ENCODE measurements at regions not wholly inside any gene's neighbourhood (a gene's known extent, or its start where the extent isn't known, plus 50 kb on each side); places are given as distances from the start of the nearest gene placed in this dataset.

DNA sequence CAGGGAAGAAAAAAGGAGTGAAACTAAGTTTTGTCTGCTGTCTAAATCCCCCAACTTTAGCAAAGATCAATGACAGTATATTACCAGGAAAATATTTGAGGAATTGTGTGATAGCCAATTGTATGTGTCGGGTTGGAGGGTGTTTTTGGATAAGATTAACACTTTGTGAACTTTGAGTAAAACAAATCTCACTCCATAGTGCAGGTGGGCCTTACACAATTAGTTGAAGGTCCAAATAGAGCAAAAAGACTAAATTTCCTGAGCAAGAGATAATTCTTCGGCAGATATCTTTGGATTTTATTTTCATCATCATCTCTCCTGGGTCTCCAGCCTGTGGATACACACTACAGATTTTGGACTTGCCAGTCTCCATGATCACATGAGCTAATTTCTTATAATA is 152.8 kb upstream of the CWC22 start:
- TF ChIP-seq POLR2AphosphoS5 (IDR thresholded peaks at IDR 0.05; ENCODE audit: low read depth, low read length) (no peak), YY1 (IDR thresholded peaks at IDR 0.05; ENCODE audit: extremely low read depth, insufficient replicate concordance, low read depth, low read length) (no peak), ZFX (IDR thresholded peaks at IDR 0.05) (no peak), TCF7L2 (IDR thresholded peaks at IDR 0.05; ENCODE audit: borderline replicate concordance, extremely low read depth, insufficient read depth, insufficient read length) (no peak), SP1 (IDR thresholded peaks at IDR 0.05; ENCODE audit: low read depth) (no peak), POLR2A (IDR thresholded peaks at IDR 0.05; ENCODE audit: borderline replicate concordance, extremely low read depth, insufficient read depth, insufficient read length) (no peak), JUND (IDR thresholded peaks at IDR 0.05) (no peak), EZH2phosphoT487 (IDR thresholded peaks at IDR 0.05; ENCODE audit: borderline replicate concordance) (no peak), RAD21 (IDR thresholded peaks at IDR 0.05; ENCODE audit: low read depth) (no peak)
- TF ChIP-seq, protein P1, sequence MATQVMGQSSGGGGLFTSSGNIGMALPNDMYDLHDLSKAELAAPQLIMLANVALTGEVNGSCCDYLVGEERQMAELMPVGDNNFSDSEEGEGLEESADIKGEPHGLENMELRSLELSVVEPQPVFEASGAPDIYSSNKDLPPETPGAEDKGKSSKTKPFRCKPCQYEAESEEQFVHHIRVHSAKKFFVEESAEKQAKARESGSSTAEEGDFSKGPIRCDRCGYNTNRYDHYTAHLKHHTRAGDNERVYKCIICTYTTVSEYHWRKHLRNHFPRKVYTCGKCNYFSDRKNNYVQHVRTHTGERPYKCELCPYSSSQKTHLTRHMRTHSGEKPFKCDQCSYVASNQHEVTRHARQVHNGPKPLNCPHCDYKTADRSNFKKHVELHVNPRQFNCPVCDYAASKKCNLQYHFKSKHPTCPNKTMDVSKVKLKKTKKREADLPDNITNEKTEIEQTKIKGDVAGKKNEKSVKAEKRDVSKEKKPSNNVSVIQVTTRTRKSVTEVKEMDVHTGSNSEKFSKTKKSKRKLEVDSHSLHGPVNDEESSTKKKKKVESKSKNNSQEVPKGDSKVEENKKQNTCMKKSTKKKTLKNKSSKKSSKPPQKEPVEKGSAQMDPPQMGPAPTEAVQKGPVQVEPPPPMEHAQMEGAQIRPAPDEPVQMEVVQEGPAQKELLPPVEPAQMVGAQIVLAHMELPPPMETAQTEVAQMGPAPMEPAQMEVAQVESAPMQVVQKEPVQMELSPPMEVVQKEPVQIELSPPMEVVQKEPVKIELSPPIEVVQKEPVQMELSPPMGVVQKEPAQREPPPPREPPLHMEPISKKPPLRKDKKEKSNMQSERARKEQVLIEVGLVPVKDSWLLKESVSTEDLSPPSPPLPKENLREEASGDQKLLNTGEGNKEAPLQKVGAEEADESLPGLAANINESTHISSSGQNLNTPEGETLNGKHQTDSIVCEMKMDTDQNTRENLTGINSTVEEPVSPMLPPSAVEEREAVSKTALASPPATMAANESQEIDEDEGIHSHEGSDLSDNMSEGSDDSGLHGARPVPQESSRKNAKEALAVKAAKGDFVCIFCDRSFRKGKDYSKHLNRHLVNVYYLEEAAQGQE (IDR thresholded peaks at IDR 0.05; ENCODE audit: low read depth), result no peak
- TF ChIP-seq, protein P2, sequence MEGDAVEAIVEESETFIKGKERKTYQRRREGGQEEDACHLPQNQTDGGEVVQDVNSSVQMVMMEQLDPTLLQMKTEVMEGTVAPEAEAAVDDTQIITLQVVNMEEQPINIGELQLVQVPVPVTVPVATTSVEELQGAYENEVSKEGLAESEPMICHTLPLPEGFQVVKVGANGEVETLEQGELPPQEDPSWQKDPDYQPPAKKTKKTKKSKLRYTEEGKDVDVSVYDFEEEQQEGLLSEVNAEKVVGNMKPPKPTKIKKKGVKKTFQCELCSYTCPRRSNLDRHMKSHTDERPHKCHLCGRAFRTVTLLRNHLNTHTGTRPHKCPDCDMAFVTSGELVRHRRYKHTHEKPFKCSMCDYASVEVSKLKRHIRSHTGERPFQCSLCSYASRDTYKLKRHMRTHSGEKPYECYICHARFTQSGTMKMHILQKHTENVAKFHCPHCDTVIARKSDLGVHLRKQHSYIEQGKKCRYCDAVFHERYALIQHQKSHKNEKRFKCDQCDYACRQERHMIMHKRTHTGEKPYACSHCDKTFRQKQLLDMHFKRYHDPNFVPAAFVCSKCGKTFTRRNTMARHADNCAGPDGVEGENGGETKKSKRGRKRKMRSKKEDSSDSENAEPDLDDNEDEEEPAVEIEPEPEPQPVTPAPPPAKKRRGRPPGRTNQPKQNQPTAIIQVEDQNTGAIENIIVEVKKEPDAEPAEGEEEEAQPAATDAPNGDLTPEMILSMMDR (IDR thresholded peaks at IDR 0.05 in 2 of 3, conservative IDR thresholded peaks at IDR 0.05 in 1 of 3; ENCODE audit: borderline replicate concordance in 1 of 3, insufficient read depth in 1 of 3, low read depth in 2 of 3, low read length in 2 of 3), result no peak
- TF ChIP-seq, protein P3, sequence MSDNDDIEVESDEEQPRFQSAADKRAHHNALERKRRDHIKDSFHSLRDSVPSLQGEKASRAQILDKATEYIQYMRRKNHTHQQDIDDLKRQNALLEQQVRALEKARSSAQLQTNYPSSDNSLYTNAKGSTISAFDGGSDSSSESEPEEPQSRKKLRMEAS (IDR thresholded peaks at IDR 0.05), result no peak
